GM12865 (cell line): ENCODE measurements at regions not wholly inside any gene's neighbourhood (a gene's known extent, or its start where the extent isn't known, plus 50 kb on each side); places are given as distances from the start of the nearest gene placed in this dataset.

Experiments used
- DNase-seq: peaks from one replicate; pipeline ENCODE4 v3.0.0; 2010; ENCODE audit warnings: low read depth
- H3K4me3 ChIP-seq: 2 replicates; pipeline ENCODE4 v1.5.1; 2011; ENCODE audit warnings: mild to moderate bottlenecking, low read depth, low read length, control low read depth
- TF ChIP-seq, protein P1 (sequence below): IDR thresholded peaks from 2 replicates; pipeline ENCODE4 v1.5.1; 2011; ENCODE audit warnings: low read length, control low read depth, low read depth, inconsistent platforms; ENCODE audit not compliant: insufficient read depth; ENCODE audit errors: missing control alignments

GRCh38 chr10:61841338-61841875 lies 60.1 kb upstream of the ARID5B start:
- no peak overlapping the region for H3K4me3 ChIP-seq
- no peak for DNase-seq
- TF ChIP-seq, protein P1, sequence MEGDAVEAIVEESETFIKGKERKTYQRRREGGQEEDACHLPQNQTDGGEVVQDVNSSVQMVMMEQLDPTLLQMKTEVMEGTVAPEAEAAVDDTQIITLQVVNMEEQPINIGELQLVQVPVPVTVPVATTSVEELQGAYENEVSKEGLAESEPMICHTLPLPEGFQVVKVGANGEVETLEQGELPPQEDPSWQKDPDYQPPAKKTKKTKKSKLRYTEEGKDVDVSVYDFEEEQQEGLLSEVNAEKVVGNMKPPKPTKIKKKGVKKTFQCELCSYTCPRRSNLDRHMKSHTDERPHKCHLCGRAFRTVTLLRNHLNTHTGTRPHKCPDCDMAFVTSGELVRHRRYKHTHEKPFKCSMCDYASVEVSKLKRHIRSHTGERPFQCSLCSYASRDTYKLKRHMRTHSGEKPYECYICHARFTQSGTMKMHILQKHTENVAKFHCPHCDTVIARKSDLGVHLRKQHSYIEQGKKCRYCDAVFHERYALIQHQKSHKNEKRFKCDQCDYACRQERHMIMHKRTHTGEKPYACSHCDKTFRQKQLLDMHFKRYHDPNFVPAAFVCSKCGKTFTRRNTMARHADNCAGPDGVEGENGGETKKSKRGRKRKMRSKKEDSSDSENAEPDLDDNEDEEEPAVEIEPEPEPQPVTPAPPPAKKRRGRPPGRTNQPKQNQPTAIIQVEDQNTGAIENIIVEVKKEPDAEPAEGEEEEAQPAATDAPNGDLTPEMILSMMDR = no peak

DNA sequence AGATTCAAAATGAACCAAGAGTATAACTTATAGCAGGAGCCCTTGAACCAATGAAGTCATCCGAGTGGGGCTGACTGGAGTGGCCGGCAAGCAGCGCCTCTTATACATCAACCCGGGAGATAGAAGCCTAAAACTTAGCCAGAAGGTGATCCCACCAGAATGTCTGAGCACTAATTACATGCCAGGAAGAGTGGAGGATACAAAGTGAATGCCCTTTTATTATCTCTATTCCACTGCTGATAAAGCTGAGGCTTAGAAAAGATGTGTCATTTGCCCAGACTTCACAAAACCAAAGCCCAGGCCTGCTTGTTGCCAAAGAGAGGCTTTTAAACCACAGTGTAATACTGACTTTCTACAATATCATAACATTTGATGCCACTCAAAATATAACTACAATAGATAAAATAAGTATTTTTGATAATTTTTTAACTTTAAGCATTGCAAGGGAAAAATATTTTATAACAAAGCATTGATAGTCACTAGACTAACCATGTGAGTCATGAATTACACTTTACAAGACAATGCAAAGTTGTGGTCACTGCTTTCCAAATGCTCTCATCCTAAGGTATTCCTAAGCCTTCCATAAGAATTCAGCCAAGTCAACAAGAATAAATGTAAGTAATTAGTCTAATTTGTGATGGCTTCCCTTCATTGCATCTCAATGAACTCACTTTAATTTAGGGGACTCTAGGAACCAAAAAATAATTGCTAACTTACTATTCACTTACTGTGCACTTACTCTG lies 58.6 kb upstream of the ARID5B start:
- TF ChIP-seq, protein P1 = no peak
- no peak overlapping the region for H3K4me3 ChIP-seq
- no peak for DNase-seq

GRCh38 chr10:61844116-61844822 lies 57.2 kb upstream of the ARID5B start:
- TF ChIP-seq, protein P1 = no peak

DNA sequence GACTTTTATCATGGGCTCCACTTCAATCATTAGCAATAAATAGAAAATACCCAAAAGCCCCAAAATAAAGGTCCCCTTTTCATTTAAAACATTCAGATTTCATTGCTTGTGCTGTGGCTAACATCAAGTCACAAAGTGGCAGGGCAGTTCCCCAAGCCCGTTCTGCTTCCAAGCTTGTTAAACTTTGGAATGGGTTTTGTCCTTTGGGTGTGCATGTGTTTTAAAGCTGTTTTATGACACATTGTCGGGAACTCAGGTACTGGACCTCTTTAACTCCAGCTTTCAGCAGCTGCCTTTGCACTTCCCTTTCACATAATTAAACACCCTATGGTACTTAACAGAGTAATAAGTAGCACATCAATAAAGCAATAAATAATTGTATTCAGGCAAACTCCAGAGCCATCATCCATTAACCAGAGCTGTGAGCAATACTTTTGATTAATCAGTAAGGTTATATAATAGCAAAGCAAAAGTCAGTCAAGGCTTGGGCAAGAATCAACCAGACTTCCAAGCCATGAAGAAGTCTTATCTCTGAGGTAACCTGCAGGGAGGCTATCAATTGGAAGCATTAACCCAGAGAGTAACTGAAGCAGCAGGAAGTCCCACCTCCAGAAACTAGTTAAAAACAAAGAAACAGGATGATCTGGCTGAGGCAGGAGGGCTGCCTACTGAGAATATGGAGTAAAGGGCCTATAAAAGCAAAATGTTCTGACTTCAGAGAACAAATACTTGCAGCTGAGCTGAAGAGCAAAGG lies 56.1 kb upstream of the ARID5B start:
- DNase-seq = no peak
- TF ChIP-seq, protein P1 = no peak
- H3K4me3 ChIP-seq = no peak overlapping the region

More at GRCh38 chr10:61844116-61844822, 57.2 kb upstream of the ARID5B start:
- no peak overlapping the region for H3K4me3 ChIP-seq
- DNase-seq = no peak

DNA sequence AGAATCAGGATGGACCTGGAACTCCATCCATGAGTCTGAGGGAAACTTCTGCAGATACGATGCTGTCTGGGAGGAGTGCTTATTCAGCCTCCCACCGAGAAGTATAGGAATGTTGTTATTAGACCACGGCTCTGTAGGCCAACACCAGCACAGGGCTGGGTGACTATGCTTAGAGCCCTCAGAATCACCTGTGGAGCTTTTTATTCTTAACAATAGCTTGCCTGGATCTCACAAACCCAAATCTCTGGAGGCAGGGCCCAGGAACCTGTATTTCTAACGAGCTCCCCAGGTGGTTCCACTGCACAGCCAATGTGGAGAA lies 55.6 kb upstream of the ARID5B start:
- no peak for DNase-seq
- TF ChIP-seq, protein P1 = no peak
- H3K4me3 ChIP-seq = no peak overlapping the region

DNA sequence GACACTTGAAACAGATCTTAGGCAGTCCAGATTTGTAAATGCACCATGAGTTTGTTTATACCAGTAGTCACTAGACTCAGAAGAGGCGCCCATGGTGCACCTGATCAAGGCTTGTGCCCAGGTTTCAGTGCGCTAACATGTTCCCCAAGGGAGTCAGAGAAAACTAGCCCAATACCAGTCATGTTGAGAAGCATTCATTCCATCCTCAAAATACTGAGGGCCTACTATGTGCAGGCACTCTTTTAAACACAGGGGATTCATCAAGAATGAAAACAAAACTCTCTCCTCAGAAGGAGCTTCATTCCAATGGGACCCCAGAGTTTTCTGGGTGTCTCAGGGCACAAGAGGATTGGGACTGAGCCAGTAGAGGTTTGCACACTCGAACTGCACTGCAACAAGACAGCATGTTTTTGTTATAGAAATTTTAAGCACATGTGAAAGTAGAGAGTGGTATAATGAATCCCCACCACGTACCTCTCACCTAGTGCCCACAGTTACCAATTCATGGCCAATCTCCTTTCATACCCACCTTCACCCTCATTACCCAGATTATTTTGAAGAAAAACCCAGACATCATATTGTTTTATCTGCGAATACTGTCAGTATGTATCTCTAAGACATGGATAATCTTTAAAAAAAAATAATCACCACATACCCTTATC lies 55.0 kb upstream of the ARID5B start:
- TF ChIP-seq, protein P1 = no peak

More for the DNA sequence above, 55.0 kb upstream of the ARID5B start:
- no peak overlapping the region for H3K4me3 ChIP-seq
- DNase-seq = no peak
